Subcutaneous abdominal adipose tissue (tissue), 5 donors: ENCODE measurements at regions not wholly inside any gene's neighbourhood (a gene's known extent, or its start where the extent isn't known, plus 50 kb on each side); places are given as distances from the start of the nearest gene placed in this dataset.
"Not testable (repeated sequence)": the region's sequence is repeated elsewhere in the genome, so short reads cannot be mapped to it uniquely, and the experiment has no call there.

Experiments
- H3K27ac ChIP-seq: one replicate; pipeline ENCODE4 v1.7.0; 2013; ENCODE audit warnings: low read depth, mild to moderate bottlenecking, inconsistent platforms, low read length, moderate library complexity
- H3K27me3 ChIP-seq, 5 donors: one replicate each; pipeline ENCODE4 v1.7.0; 2013; ENCODE audit warnings: low read length in 5 of 5, inconsistent platforms in 1 of 5; ENCODE audit not compliant: control insufficient read depth in 5 of 5, insufficient read depth in 4 of 5
- H3K36me3 ChIP-seq, 5 donors: one replicate each; pipeline ENCODE4 v1.7.0; 2013; ENCODE audit warnings: low read length in 5 of 5; ENCODE audit not compliant: control insufficient read depth in 5 of 5, insufficient read depth in 5 of 5
- H3K4me1 ChIP-seq, 5 donors: one replicate each; pipeline ENCODE4 v1.7.0; 2013; ENCODE audit warnings: low read length in 5 of 5, mild to moderate bottlenecking in 3 of 5, moderate library complexity in 1 of 5; ENCODE audit not compliant: control insufficient read depth in 5 of 5, insufficient read depth in 5 of 5
- H3K4me3 ChIP-seq, 5 donors: one replicate each; pipeline ENCODE4 v1.7.0; 2013; ENCODE audit warnings: low read length in 5 of 5, low read depth in 1 of 5
- H3K9ac ChIP-seq, 5 donors: one replicate each; pipeline ENCODE4 v1.7.0; 2013; ENCODE audit warnings: low read length in 5 of 5, mild to moderate bottlenecking in 4 of 5, moderate library complexity in 3 of 5
- H3K9me3 ChIP-seq, 5 donors: one replicate each; pipeline ENCODE4 v1.7.0; 2013; ENCODE audit warnings: low read length in 5 of 5; ENCODE audit not compliant: control insufficient read depth in 5 of 5
- donor health status: healthy.
- donor health status: healthy.
- donor health status: healthy.
- donor health status: healthy.
- donor health status: healthy.

DNA sequence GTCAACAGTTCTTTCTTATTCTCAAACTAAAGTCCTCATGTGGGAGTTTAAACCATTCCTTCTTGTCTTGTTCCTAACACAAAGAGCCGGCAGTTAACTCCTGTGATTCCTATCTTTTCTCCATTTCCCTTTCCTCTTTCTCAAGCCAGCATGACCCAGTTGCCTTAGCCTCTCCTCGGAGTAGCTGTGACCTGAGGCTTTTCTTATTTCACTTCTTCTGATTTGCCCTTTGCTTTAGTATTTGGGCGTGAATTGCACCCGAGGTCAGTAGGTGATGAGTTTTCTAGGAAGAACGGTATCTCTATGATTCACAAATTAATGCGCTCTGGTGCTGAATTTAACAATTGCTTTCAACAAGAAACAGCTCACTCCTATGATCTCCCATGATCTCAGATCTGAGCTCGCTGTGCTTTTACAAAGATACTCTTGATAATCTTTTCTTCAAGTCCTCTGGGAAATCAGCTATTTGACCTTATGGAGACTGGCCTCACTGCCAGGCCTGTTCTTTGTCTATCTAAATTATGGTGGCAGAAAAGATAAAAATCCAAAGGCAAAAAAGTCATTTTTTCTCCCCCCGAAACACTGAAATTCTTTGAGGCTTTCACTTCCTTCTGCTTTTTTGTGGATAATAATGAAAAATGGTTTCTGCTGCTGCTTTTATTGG is 184.6 kb downstream of the JCAD start:
- H3K9ac ChIP-seq, result no peak overlapping the region
- H3K27ac ChIP-seq, result no peak overlapping the region

DNA sequence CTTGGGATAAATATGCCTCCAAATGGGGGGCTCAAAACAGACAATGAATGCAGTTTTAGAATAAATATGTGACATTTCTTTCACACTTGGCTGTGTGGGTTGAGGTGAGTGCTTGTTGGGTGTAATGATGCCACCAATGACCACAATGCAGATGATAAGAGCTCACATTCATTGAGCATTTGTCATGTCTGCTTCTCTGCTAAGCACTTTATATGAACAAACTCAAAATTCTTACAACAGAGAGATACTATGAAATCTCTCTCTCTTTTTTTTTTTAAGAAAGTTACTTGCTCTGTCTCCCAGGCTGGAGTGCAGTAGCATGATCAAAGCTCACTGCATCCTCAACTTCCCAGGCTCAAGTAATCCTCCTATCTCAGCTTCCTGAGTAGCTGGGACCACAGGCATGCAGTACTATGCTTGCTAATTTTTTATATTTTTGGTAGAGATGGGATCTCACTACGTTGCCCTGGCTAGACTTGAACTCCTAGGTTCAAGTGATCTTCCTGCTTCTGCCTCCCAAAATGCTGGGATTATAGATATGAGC is 185.4 kb downstream of the JCAD start:
- H3K9ac ChIP-seq, result no peak overlapping the region
- no peak overlapping the region for H3K4me3 ChIP-seq
- H3K9me3 ChIP-seq, result no peaks in the 10 kb centered on the region
- H3K36me3 ChIP-seq, result no peaks in the 10 kb centered on the region
- no peak overlapping the region for H3K27ac ChIP-seq
- no peaks in the 10 kb centered on the region for H3K27me3 ChIP-seq
- H3K4me1 ChIP-seq, result peaks cover 0 to 11% (median 7%) of the 10 kb centered on the region in 5 donors

More for the DNA sequence above, 184.6 kb downstream of the JCAD start:
- H3K4me1 ChIP-seq, result peaks cover 0 to 11% (median 7%) of the 10 kb centered on the region in 5 donors
- H3K9me3 ChIP-seq, result no peaks in the 10 kb centered on the region
- no peak overlapping the region for H3K4me3 ChIP-seq
- no peaks in the 10 kb centered on the region for H3K27me3 ChIP-seq
- no peaks in the 10 kb centered on the region for H3K36me3 ChIP-seq

DNA sequence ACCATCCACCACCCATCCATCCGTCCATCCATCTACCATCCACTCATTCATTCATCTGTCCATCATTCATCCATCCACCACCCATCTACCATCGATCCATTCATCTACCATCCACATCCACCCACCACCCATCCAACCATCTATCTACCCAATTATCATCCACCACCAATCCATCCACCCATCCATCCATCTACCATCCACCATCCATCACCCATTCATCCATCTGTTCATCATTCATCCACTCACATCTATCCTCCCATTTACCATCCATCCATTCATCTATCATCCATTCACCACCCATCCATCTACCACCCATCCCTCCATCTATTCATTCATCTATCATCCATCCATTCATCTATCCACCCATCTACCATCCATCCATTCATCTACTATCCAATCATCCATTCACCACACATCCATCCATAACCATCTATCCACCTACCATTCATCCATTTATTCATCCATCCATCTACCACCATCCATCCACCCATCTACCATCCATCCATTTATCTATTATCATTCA is 188.8 kb downstream of the JCAD start:
- H3K27me3 ChIP-seq, result no peaks in the 10 kb centered on the region
- no peak overlapping the region for H3K27ac ChIP-seq

DNA sequence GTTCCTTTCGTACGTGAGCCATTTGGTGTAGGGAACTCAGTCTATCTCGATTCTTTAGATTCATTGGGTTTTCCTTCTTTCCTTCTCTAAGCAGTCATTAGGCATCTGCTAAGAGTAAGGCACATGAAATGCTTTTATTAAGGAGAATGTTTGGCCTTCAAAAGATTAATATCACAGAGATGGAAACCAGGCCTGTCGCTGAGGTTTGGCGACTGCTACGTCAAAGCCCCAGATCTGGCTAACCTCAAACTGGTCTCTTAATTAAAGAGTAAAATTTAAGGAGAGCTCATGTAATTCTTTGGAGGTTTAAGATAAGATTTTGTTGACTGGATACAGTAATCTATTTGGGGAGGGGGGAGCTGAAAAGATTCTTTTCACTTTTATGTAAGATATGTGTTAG is 189.8 kb downstream of the JCAD start:
- H3K36me3 ChIP-seq, result no peaks in the 10 kb centered on the region
- H3K27me3 ChIP-seq, result no peaks in the 10 kb centered on the region
- H3K4me1 ChIP-seq, result peaks cover 0 to 3% (median under 1%) of the 10 kb centered on the region in 5 donors
- H3K4me3 ChIP-seq, result no peak overlapping the region
- H3K9me3 ChIP-seq, result no peaks in the 10 kb centered on the region
- H3K9ac ChIP-seq, result no peak overlapping the region
- H3K27ac ChIP-seq, result no peak overlapping the region

More for the DNA sequence above, 188.8 kb downstream of the JCAD start:
- Histone ChIP-seq H3K9ac (no peak overlapping the region), H3K4me1 (peaks cover 0 to 8% (median 6%) of the 10 kb centered on the region in 5 donors), H3K4me3 (no peak overlapping the region), H3K9me3 (no peaks in the 10 kb centered on the region), H3K36me3 (no peaks in the 10 kb centered on the region)

DNA sequence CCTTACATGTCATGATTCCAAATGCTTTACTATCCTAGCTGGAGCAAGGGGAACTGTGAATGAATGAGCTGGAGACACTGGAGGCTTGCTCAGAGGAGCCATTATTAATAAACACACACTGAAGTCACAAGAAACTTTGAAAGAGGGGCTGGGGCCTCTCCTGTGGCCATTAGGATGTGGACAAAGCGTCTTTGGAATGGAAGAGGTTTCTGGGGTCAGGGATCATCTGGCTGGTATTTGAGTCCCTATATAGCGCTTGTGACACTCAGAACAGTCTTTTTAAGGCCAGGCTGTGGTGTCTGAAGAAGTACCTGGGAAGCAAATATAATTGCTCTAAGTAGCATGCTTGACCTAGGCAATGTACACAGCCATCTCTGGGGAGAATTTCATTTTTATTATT is 193.0 kb downstream of the JCAD start:
- Histone ChIP-seq H3K9me3 (no peaks in the 10 kb centered on the region), H3K27me3 (no peaks in the 10 kb centered on the region), H3K9ac (no peak overlapping the region), H3K36me3 (no peaks in the 10 kb centered on the region), H3K27ac (no peak overlapping the region), H3K4me3 (no peak overlapping the region), H3K4me1 (no peaks in the 10 kb centered on the region)

DNA sequence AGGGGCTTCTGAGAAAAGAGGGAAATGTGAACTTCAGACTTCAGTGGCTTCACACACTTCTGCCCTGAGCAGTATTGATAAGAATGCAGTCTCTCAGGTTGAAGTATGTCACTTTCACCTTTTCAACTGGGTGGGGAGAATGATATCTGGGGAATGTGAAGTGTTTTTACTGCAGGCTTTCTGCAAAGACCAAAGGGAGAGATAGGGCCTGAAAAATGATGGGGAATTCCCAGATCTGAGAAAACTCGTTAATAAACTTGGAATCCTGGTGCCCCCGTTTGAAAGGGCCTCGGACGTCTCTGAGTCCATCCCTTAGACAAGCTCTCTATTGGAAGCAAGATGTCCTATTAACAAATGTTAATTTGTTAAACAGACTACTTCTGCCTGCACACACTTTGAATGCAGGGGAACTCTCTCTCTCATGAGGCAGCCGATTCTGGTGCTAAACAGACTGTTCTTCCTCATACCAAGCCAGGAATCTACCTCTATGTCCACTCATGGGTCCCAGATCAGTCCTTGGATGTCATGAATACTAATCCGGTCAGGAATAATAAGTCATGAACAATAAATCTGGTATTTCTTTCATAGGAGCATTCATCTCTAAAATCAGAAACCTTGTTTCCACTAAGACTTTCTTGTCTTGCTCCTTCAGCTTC is 193.6 kb downstream of the JCAD start:
- no peak overlapping the region for H3K9ac ChIP-seq
- no peaks in the 10 kb centered on the region for H3K36me3 ChIP-seq
- H3K4me3 ChIP-seq, result no peak overlapping the region
- H3K9me3 ChIP-seq, result no peaks in the 10 kb centered on the region
- no peak overlapping the region for H3K27ac ChIP-seq
- no peaks in the 10 kb centered on the region for H3K4me1 ChIP-seq
- H3K27me3 ChIP-seq, result no peaks in the 10 kb centered on the region

DNA sequence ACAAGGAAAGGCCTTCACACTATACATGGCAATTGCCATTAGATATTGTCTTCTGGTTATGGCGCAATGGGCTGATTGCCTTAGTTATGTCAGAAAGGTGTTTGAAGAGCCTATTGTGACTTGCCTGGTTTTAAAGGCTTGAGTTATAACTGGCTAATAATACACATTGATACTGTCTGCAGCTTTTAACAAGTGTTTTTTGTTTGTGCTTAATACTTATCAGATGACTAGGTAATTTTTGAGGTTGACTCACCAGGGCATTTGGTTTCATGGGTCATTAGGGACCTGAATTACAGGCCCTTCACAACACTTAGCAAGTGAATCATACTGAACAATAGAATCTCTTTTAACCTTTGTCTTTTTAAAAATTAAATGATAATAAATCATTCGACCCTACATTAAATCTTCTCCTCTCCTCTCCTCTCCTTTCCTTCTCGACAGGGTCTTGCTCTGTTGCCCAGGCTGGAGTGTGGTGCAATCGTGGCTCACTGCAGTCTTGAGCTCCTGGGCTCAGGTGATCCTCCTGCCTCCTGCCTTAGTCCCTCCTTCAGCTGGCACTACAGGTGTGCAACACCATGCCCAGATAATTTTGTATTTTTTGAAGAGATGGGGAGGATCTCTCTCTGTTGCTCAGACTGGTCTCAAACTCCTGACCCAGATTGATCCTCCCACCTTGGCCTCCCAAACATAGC is 196.3 kb downstream of the JCAD start:
- H3K4me1 ChIP-seq, result peaks cover 0 to 7% (median 6%) of the 10 kb centered on the region in 5 donors
- no peak overlapping the region for H3K4me3 ChIP-seq
- no peak overlapping the region for H3K9ac ChIP-seq
- H3K27me3 ChIP-seq, result no peaks in the 10 kb centered on the region
- H3K36me3 ChIP-seq, result no peaks in the 10 kb centered on the region
- H3K27ac ChIP-seq, result no peak overlapping the region
- no peaks in the 10 kb centered on the region for H3K9me3 ChIP-seq

DNA sequence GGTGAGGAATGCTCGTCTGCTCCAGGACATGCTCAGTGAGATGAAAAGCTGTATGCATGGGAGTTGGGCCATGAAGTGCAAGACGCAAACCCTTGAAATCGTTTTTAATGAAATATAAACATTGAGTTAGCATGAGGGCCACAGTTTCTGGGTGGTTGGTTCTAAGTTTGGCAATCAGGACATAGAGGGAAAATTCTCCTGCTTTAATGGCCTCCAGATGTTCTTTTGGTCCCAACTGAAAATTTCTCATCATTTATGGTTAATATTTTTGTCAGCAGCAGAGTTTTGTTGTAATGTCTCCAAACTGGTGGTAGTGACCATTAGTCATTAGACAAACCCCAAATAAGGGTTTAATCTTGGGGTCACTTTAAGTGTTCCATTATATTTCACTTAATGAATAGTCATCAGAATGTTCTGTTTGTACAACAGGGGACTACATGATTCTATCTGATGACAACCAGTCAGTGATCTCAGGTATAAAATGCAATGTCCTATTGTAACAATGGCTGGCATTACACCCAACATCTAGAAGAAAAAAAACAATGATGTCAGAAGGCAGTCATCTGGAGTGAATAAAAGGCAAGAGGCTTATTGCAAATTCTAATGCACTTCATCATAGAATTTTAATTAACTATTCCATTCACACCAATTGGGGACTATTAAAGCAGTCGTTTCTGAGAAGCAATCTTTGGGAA is 197.4 kb downstream of the JCAD start:
- Histone ChIP-seq H3K4me1 (peaks cover 0 to 9% (median 6%) of the 10 kb centered on the region in 5 donors), H3K9me3 (no peaks in the 10 kb centered on the region), H3K4me3 (no peak overlapping the region), H3K27ac (no peak overlapping the region), H3K9ac (no peak overlapping the region), H3K27me3 (no peaks in the 10 kb centered on the region), H3K36me3 (no peaks in the 10 kb centered on the region)

DNA sequence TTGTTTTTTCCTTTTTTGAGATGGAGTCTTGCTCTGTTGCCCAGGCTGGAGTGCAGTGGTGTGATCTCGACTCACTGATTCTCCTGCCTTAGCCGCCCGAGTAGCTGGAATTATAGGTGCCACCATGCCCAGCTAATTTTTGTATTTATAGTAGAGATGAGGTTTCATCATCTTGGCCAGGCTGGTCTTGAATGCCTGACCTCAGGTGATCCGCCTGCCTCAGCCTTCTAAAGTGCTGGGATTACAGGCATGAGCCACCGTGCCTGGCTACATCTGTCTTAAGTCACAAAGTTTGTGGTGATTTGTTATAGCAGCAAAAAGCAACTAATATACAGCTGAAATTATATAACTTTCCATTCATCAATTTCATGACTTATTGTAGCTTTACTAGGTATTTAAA is 198.2 kb downstream of the JCAD start:
- not testable (repeated sequence) for H3K4me1 ChIP-seq, H3K36me3 ChIP-seq, H3K27ac ChIP-seq, H3K4me3 ChIP-seq, H3K9ac ChIP-seq, H3K9me3 ChIP-seq, H3K27me3 ChIP-seq
